T-helper 2 cell treated with Interferon-gamma antibody and Interleukin-4, amounts not matched to agents 100 ng/mL and 5 ng/mL, for 36 hours (primary cell): ENCODE measurements at regions not wholly inside any gene's neighbourhood (a gene's known extent, or its start where the extent isn't known, plus 50 kb on each side); places are given as distances from the start of the nearest gene placed in this dataset.
"Not testable (repeated sequence)": the region's sequence is repeated elsewhere in the genome, so short reads cannot be mapped to it uniquely, and the experiment has no call there.

Experiments used
- intact Hi-C: fragments of 100-400 bp; cut with micrococcal nuclease; formaldehyde crosslinking; loops from one replicate; pipeline ENCODE4 v1.15.1; 2023

GRCh38 chr9:78899006-78899405 is 602.1 kb downstream of the PSAT1 start:
- intact Hi-C loops = no loop called here

GRCh38 chr9:78900500-78900899 is 603.6 kb downstream of the PSAT1 start:
- intact Hi-C loops = no loop called here

- intact Hi-C loops = no loop called here
Measured at GRCh38 chr9:78902051-78902450, 605.1 kb downstream of the PSAT1 start.

GRCh38 chr9:78903581-78903980 is 606.7 kb downstream of the PSAT1 start:
- intact Hi-C loops = no loop called here

GRCh38 chr9:78904686-78905085 is 607.8 kb downstream of the PSAT1 start:
- intact Hi-C loops = no loop called here

- intact Hi-C loops = no loop called here
Measured at GRCh38 chr9:78905387-78905786, 608.5 kb downstream of the PSAT1 start.

GRCh38 chr9:78905986-78906755 is 609.2 kb downstream of the PSAT1 start:
- intact Hi-C loops = no loop called here

GRCh38 chr9:78909566-78909965 is 612.6 kb downstream of the PSAT1 start:
- intact Hi-C loops = no loop called here

- intact Hi-C loops = not testable (repeated sequence)
Measured at GRCh38 chr9:78916884-78917283, 620.0 kb downstream of the PSAT1 start.

GRCh38 chr9:78918976-78919375 is 622.1 kb downstream of the PSAT1 start:
- intact Hi-C loops = no loop called here

- intact Hi-C loops = no loop called here
Measured at GRCh38 chr9:78919701-78920100, 622.8 kb downstream of the PSAT1 start.

- intact Hi-C loops = no loop called here
Measured at GRCh38 chr9:78921341-78921740, 624.4 kb downstream of the PSAT1 start.

GRCh38 chr9:78923966-78924659 is 627.2 kb downstream of the PSAT1 start:
- intact Hi-C loops = no loop called here

GRCh38 chr9:78927099-78927940 is 630.4 kb downstream of the PSAT1 start:
- intact Hi-C loops = no loop called here

GRCh38 chr9:78928625-78929405 is 631.9 kb downstream of the PSAT1 start:
- intact Hi-C loops = no loop called here

GRCh38 chr9:78930281-78930680 is 633.4 kb downstream of the PSAT1 start:
- intact Hi-C loops = no loop called here

- intact Hi-C loops = no loop called here
Measured at GRCh38 chr9:78932849-78933627, 636.1 kb downstream of the PSAT1 start.

- intact Hi-C loops = no loop called here
Measured at GRCh38 chr9:78934880-78935279, 636.9 kb upstream of the TLE4 start.

- intact Hi-C loops = no loop called here
Measured at GRCh38 chr9:78938821-78939220, 632.9 kb upstream of the TLE4 start.

- intact Hi-C loops = loop anchor here (10.0 kb wide), 1 partner anchor 55 kb away; no protein-coding TSS in a partner anchor
Measured at GRCh38 chr9:78939311-78940065, 632.3 kb upstream of the TLE4 start.
